Liver (tissue), 3 donors: ENCODE measurements at regions not wholly inside any gene's neighbourhood (a gene's known extent, or its start where the extent isn't known, plus 50 kb on each side); places are given as distances from the start of the nearest gene placed in this dataset.

Source experiments
- CTCF ChIP-seq: fragments of 150-350 bp; IDR thresholded peaks from 2 replicates; pipeline ENCODE4 v1.5.1; 2017; ENCODE audit warnings: improper control_type of control experiment, low read depth, low read length; ENCODE audit not compliant: missing input control
- GABPA ChIP-seq, 2 donors: IDR thresholded peaks in 1 of 2; conservative IDR thresholded peaks in 1 of 2; 2 replicates each; pipeline ENCODE4 v1.6.1; 2016; ENCODE audit warnings: antibody characterized with exemption in 2 of 2, mild to moderate bottlenecking in 1 of 2, moderate library complexity in 1 of 2
- HNF4G ChIP-seq: IDR thresholded peaks from 2 replicates; pipeline ENCODE4 v1.6.1; 2016; ENCODE audit warnings: antibody characterized with exemption
- JUND ChIP-seq, 2 donors: IDR thresholded peaks; 2 replicates each; pipeline ENCODE4 v1.6.1; 2016; ENCODE audit warnings: antibody characterized with exemption in 2 of 2
- MAX ChIP-seq: IDR thresholded peaks from 2 replicates; pipeline ENCODE4 v1.6.1; 2016; ENCODE audit warnings: antibody characterized with exemption
- RAD21 ChIP-seq, 2 donors: IDR thresholded peaks; 2 replicates each; pipeline ENCODE4 v1.6.1; 2016; ENCODE audit warnings: antibody characterized with exemption in 2 of 2, mild to moderate bottlenecking in 2 of 2
- REST ChIP-seq: IDR thresholded peaks from 2 replicates; pipeline ENCODE4 v1.6.1; 2016; ENCODE audit warnings: antibody characterized with exemption, mild to moderate bottlenecking
- YY1 ChIP-seq: IDR thresholded peaks from 2 replicates; pipeline ENCODE4 v1.6.1; 2016; ENCODE audit warnings: antibody characterized with exemption, mild to moderate bottlenecking
- donor health status: healthy.
- donor health status: healthy.

GRCh38 chr9:71233646-71234045 lies 112.2 kb upstream of the TRPM3 start:
- no peak for TF ChIP-seq CTCF
- no peak for TF ChIP-seq RAD21 (IDR thresholded peaks at IDR 0.05)
- no peak for TF ChIP-seq REST
- no peak for TF ChIP-seq JUND (IDR thresholded peaks at IDR 0.05)
- no peak for TF ChIP-seq HNF4G
- no peak for TF ChIP-seq YY1
- TF ChIP-seq GABPA (IDR thresholded peaks at IDR 0.05 in 1 of 2, conservative IDR thresholded peaks at IDR 0.05 in 1 of 2), result no peak
- no peak for TF ChIP-seq MAX
